Colon (tissue), 2 donors: ENCODE measurements at regions not wholly inside any gene's neighbourhood (a gene's known extent, or its start where the extent isn't known, plus 50 kb on each side); places are given as distances from the start of the nearest gene placed in this dataset.

ENCODE experiments used
- FAIRE-seq: peaks from 2 replicates; lab custom pipeline; 2012; peaks lifted over from hg19 to GRCh38; lab: Jason Lieb, UNC
- donor health status: control.
- donor health status: control.

- FAIRE-seq, result no peak
These were observed 577.8 kb downstream of the RPS29 start for GRCh38 chr14:49008363-49008762.

GRCh38 chr14:48991141-48991540 is 595.0 kb downstream of the RPS29 start:
- no peak for FAIRE-seq

- no peak for FAIRE-seq
These were observed 602.8 kb downstream of the RPS29 start for GRCh38 chr14:48983351-48983888.

- no peak for FAIRE-seq
These were observed 611.2 kb downstream of the RPS29 start for GRCh38 chr14:48974994-48975393.

- FAIRE-seq, result no peak
These were observed 613.0 kb downstream of the RPS29 start for GRCh38 chr14:48973151-48973550.

- FAIRE-seq, result no peak
These were observed 615.2 kb downstream of the RPS29 start for GRCh38 chr14:48970943-48971342.

GRCh38 chr14:48967419-48967818 is 618.8 kb downstream of the RPS29 start:
- FAIRE-seq, result no peak

GRCh38 chr14:48963231-48963790 is 622.9 kb downstream of the RPS29 start:
- FAIRE-seq, result no peak

- no peak for FAIRE-seq
These were observed 628.7 kb downstream of the RPS29 start for GRCh38 chr14:48957486-48957885.

GRCh38 chr14:48955857-48956256 is 630.3 kb downstream of the RPS29 start:
- FAIRE-seq, result no peak

GRCh38 chr14:48954446-48954845 is 631.7 kb downstream of the RPS29 start:
- FAIRE-seq, result no peak

GRCh38 chr14:48944809-48945208 is 641.4 kb downstream of the RPS29 start:
- FAIRE-seq, result no peak

GRCh38 chr14:48943913-48944312 is 642.3 kb downstream of the RPS29 start:
- FAIRE-seq, result no peak

GRCh38 chr14:48937541-48938195 is 648.5 kb downstream of the RPS29 start:
- no peak for FAIRE-seq

GRCh38 chr14:48936849-48937248 is 649.3 kb downstream of the RPS29 start:
- no peak for FAIRE-seq

GRCh38 chr14:48936362-48936761 is 649.8 kb downstream of the RPS29 start:
- FAIRE-seq, result no peak

- FAIRE-seq, result no peak
These were observed 661.0 kb downstream of the RPS29 start for GRCh38 chr14:48925184-48925583.

GRCh38 chr14:48914921-48915320 is 671.3 kb downstream of the RPS29 start:
- FAIRE-seq, result no peak

- FAIRE-seq, result no peak
These were observed 671.8 kb downstream of the RPS29 start for GRCh38 chr14:48914382-48914781.

- no peak for FAIRE-seq
These were observed 685.6 kb downstream of the RPS29 start for GRCh38 chr14:48900565-48900964.

- FAIRE-seq, result no peak
These were observed 695.8 kb downstream of the RPS29 start for GRCh38 chr14:48890333-48890732.

GRCh38 chr14:48876806-48877340 is 709.3 kb downstream of the RPS29 start:
- FAIRE-seq, result no peak

- no peak for FAIRE-seq
These were observed 711.5 kb downstream of the RPS29 start for GRCh38 chr14:48874711-48875110.

- FAIRE-seq, result no peak
These were observed 728.8 kb downstream of the RPS29 start for GRCh38 chr14:48857366-48857765.
